Effector CD4-positive, alpha-beta T cell (primary cell): ENCODE measurements at regions not wholly inside any gene's neighbourhood (a gene's known extent, or its start where the extent isn't known, plus 50 kb on each side); places are given as distances from the start of the nearest gene placed in this dataset.
A peak's percentile ranks its signal among the peaks of the same experiment; 100 is the strongest.
"Not testable (repeated sequence)": the region's sequence is repeated elsewhere in the genome, so short reads cannot be mapped to it uniquely, and the experiment has no call there.

Experiments
- DNase-seq: peaks from one replicate; pipeline ENCODE4 v3.0.0-alpha.2; 2020

- DNase-seq: no peak
Observed at GRCh38 chr2:11997142-11997541, 250.7 kb downstream of the LPIN1 start.

DNA sequence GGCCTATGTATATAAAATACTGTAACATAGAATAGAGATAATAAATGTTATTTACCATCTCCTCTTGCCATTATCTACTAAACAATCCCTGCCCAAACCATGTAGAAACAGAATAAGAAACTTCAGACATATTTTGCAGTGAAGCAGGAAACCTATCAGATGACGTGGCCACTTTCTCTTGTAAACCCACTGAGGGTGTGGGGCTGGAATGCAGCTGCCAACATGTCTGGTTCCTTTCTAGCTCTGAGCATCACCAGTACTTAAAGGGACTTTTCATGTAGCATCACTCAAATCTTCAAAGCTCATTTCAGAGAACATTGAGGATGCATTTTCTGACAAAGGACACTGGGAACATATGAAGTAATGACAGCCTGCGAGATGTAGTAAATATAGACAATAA lies 251.8 kb downstream of the LPIN1 start:
- DNase-seq: no peak

GRCh38 chr2:11998626-11999378 lies 252.4 kb downstream of the LPIN1 start:
- DNase-seq: no peak

- no peak for DNase-seq
Observed at GRCh38 chr2:12001621-12002020, 255.2 kb downstream of the LPIN1 start.

DNA sequence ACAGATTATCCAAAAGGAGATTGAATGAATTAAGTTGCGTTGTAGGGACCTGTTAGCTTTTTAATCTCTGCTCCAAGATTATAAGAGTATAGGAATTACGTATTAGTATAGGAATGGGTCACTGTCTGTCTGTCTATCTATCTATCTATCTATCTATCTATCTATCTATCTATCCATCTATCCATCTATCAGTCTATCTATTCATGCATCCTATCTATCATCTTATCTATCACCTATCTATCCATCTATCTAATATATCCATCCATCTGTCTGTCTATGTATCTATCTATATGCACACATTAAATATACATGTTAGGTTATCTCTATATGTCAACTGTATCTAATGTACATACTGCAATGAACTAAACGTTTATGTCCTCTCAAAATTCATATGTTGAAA lies 255.8 kb downstream of the LPIN1 start:
- DNase-seq: no peak

GRCh38 chr2:12004713-12005112 lies 258.3 kb downstream of the LPIN1 start:
- no peak for DNase-seq

GRCh38 chr2:12005886-12006681 lies 259.7 kb downstream of the LPIN1 start:
- DNase-seq: peak; percentile 39

DNA sequence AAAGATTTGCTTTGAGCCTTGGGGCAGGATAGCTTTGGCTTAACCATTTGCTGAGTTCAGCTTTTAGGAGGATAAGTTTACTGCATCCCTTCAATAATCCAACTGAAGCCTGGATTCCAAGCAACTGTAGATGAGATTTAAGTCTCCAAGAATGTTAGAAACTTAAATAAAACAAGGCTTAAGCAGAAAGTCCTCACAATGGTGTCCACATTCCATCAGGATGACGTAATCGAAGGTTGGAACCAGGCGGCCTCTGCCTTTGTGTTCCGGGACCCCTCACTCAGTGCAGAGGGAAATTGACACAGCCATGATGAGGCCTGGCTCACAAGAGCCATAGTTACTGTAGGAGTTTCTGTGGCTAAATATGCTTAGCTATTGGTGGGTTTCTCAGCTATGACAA lies 260.4 kb downstream of the LPIN1 start:
- DNase-seq: no peak

GRCh38 chr2:12007282-12007681 lies 260.9 kb downstream of the LPIN1 start:
- DNase-seq: no peak

GRCh38 chr2:12008425-12009061 lies 262.1 kb downstream of the LPIN1 start:
- DNase-seq: no peak

- DNase-seq: no peak
Observed at GRCh38 chr2:12009323-12009905, 263.0 kb downstream of the LPIN1 start.

DNA sequence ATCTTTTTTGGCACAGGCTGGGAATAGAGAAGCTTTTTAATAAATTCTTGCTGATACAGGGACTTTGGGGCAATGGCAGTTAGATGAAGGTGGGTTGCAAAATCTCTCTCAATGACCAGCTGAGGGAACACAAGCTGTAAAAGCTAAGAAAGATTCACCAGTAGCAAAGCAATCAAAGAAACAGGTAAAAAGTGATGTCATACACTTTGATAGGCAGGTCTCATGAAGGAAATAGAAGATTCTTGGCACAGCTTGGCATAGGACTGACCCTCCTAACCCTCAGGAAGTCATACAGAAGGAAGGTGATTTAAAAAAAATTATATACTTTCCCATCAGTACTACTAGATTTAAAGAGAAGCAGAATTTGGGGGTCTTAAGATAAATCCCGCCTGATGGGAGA lies 263.6 kb downstream of the LPIN1 start:
- DNase-seq: no peak

DNA sequence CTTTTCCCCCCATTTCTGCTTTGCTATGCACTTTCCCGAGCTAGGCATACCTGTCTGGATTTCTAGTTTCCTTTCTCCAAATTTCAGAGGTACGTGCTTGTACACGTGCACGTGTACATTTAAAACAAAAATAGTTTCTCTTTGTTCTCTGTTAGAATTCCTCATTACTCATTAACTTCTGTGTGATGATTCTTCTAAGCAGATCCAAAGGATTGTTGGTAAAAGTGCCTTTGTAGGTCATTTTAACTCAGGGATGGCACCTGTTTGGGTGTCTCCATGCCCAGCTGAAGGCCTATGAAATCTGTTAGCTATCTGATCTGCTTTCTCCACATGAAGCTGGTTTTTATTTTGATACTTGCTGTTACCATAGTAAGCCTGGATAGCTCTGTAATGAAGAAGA lies 264.3 kb downstream of the LPIN1 start:
- DNase-seq: no peak

DNA sequence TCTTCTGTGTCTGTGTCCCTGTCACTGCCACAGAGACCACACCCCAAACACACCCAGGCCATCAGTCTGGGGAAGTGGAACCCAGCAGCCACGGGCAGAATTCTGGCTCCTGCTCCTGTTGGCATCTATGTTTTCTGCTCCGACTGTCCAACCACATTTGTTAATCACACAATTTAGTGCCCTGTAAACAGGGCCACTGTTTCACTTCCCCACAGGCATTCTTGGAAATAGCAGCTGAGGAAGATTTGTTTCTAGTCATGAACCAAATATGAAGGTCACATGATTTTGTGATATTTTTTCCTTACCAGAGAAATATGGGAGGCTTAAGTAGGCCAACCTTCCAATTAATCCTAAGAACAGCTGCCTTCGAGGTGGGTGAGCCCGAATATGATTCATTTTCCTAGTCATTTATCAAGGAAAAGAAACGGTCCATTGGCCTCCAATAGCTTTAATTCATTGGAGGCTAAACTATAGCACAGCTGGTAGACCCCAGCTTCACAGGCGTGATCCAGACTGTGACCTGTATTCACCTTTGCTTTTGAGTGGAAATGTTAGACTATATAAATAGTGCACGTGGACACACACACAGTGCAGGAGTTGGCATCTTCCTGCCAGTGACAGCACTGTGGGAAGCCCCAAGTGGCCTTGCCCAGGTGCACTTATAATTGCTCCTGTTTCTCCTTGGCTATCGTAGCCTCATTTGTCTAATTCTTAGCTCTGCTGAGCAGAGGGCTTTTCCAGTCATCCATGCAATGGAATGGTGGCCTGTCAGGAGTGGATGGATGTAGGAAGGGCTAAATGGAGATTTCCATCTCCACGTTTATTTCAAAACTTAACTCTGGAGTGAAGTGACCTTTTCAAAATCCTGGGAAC lies 267.9 kb downstream of the LPIN1 start:
- no peak for DNase-seq

- DNase-seq: no peak
Observed at GRCh38 chr2:12017499-12018157, 271.2 kb downstream of the LPIN1 start.

GRCh38 chr2:12018726-12019125 lies 272.3 kb downstream of the LPIN1 start:
- not testable (repeated sequence) for DNase-seq

- DNase-seq: no peak
Observed at GRCh38 chr2:12020833-12021469, 274.5 kb downstream of the LPIN1 start.

- not testable (repeated sequence) for DNase-seq
Observed at GRCh38 chr2:12024197-12024907, 277.9 kb downstream of the LPIN1 start.

- DNase-seq: no peak
Observed at GRCh38 chr2:12027136-12027535, 280.7 kb downstream of the LPIN1 start.

GRCh38 chr2:12031866-12032265 lies 285.4 kb downstream of the LPIN1 start:
- DNase-seq: no peak

DNA sequence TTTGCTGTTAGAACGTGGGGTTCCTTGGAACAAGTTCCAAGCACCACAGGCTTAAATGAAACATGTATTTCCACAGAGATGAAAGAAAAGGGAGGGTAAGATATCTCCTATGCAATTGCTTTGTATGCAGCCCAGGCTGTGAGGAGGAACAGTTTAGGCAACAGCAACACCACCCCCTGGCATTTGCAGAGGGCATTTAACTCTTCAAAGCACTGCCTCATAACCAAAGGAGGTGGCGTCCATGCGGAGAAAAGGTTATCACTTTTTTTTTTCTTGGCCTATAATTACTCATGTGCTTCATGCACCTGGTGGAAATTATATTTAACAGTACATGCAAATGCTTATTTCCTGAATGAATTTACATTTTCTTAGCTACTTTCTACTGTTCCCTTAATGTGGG lies 286.0 kb downstream of the LPIN1 start:
- DNase-seq: no peak
